ENCODE measurements at regions not wholly inside any gene's neighbourhood (a gene's known extent, or its start where the extent isn't known, plus 50 kb on each side); places are given as distances from the start of the nearest gene placed in this dataset.

DNA sequence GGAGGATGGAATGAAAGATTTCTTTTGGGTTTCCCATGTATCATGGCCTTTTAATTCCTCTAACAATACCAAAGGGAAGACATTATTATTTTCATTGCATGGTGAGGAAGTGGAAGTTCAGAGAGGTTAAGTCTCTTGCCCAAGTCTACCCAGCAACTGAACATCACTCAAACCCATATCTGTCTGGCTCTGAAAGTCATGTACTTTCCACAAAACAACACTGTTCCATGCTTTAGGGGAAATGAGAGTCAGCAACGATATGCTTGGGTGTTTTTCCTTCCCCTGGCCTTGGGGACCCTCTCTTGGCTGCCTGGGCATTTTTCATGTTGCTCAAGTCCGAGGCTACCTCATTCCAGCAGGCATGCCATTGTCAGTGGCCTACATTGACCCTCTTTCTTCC lies 118.8 kb downstream of the ADTRP start:
- Mint-ChIP-seq H3K4me1 (peaks cover 8% of the 10 kb centered on the region), H3K27me3 (peaks cover 22% of the 10 kb centered on the region), H3K9me3 (no peaks in the 10 kb centered on the region), H3K4me3 (no peak overlapping the region), H3K27ac (no peak overlapping the region)
- ATAC-seq, result no peak
- no peak for DNase-seq

DNA sequence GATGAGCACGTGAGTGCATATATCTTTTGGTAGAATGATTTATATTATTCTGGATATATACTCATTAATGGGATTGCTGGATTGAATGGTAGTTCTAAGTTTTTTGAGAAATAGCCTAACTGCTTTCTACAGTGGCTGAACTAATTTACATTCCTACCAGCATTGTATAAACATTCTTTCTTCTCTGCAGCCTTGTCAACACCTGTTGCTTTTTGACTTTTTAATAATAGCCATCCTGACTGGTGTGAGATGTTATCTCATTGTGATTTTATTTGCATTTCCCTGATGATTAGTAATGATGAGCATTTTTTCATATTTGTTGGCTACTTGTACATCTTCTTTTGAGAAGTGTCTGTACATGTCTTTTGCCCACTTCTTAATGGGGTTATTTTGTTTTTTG lies 116.3 kb downstream of the ADTRP start:
- Mint-ChIP-seq H3K27ac (no peak overlapping the region), H3K4me1 (peaks cover 15% of the 10 kb centered on the region), H3K4me3 (no peak overlapping the region), H3K27me3 (peaks cover 22% of the 10 kb centered on the region), H3K9me3 (no peaks in the 10 kb centered on the region)
- ATAC-seq (no peak), DNase-seq (no peak)

DNA sequence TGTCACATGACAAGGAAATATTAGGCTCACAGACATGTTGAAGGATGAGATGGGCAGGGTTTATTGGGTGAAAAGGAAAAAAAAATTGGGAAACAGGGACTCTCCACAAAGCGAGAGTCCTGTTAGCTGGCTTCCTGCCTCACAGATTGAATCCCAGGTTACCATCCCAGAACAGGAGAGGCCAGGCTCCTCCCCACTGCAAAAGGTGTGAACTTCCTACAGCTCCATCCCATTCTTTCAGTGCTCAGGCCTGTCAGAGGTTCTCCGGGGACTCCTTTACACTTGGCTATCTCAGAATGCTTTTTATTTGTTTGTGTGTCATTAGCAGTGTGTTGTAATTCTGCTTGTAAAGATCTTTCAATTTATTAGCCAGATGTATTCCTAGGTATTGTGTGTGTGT lies 115.1 kb downstream of the ADTRP start:
- ATAC-seq, result no peak
- H3K4me3 Mint-ChIP-seq, result no peak overlapping the region
- DNase-seq, result no peak
- H3K27me3 Mint-ChIP-seq, result peaks cover 14% of the 10 kb centered on the region
- H3K4me1 Mint-ChIP-seq, result peaks cover 15% of the 10 kb centered on the region
- H3K27ac Mint-ChIP-seq, result no peak overlapping the region
- H3K9me3 Mint-ChIP-seq, result no peaks in the 10 kb centered on the region

Measured in stimulated activated naive CD8-positive, alpha-beta T cell treated with anti-CD3 and anti-CD28 coated beads, Interleukin-15, amount 100 ng/mL, for 72 hours (primary cell).